ENCODE measurements at regions not wholly inside any gene's neighbourhood (a gene's known extent, or its start where the extent isn't known, plus 50 kb on each side); places are given as distances from the start of the nearest gene placed in this dataset.
A peak's percentile ranks its signal among the peaks of the same experiment; 100 is the strongest.

- Histone ChIP-seq H3K18ac (ENCODE audit: low read length) (no peak overlapping the region), H3K36me3 (ENCODE audit: control insufficient read depth, insufficient read depth, low read length) (no peaks in the 10 kb centered on the region), H3K4me1 (ENCODE audit: control insufficient read depth, low read depth, low read length) (no peaks in the 10 kb centered on the region), H2BK15ac (replicated peaks; ENCODE audit: low read depth) (no peak overlapping the region), H3K4me2 (ENCODE audit: low read length) (no peak overlapping the region), H3K79me1 (ENCODE audit: low read length) (no peaks in the 10 kb centered on the region), H3K27ac (ENCODE audit: low read depth, low read length) (no peak overlapping the region), H3K79me2 (ENCODE audit: control insufficient read depth, insufficient read depth, low read length) (no peaks in the 10 kb centered on the region), H2BK5ac (ENCODE audit: low read length) (no peak overlapping the region), H3K27me3 (ENCODE audit: insufficient read depth, low read length, poor library complexity) (no peaks in the 10 kb centered on the region), H3K4me3 (ENCODE audit: low read length) (no peak overlapping the region), H3K4ac (ENCODE audit: low read depth, low read length) (no peak overlapping the region), H3K56ac (ENCODE audit: low read length) (peak overlapping the region; percentile 30), H2BK120ac (ENCODE audit: low read depth, low read length) (no peak overlapping the region), H3K9ac (ENCODE audit: low read length) (no peak overlapping the region), H2AK5ac (ENCODE audit: low read length) (no peak overlapping the region), H4K5ac (ENCODE audit: low read length) (no peak overlapping the region), H3K23ac (ENCODE audit: low read length) (no peak overlapping the region), H4K8ac (ENCODE audit: low read depth, low read length) (no peak overlapping the region)
- WGBS (ENCODE audit: extremely low coverage, insufficient coverage, low lambda C conversion rate) = no CpG with 5 or more reads among the region's 7 CpGs
- no peak for DNase-seq
Measured at GRCh38 chr3:177419904-177420601, 222.8 kb upstream of the TBL1XR1 start.

GRCh38 chr3:177420651-177421480, 223.6 kb upstream of the TBL1XR1 start:
- no CpG with 5 or more reads among the region's 6 CpGs for WGBS (ENCODE audit: extremely low coverage, insufficient coverage, low lambda C conversion rate)
- H3K23ac ChIP-seq (ENCODE audit: low read length) = no peak overlapping the region
- H2BK5ac ChIP-seq (ENCODE audit: low read length) = no peak overlapping the region

GRCh38 chr3:177421481-177421785, 224.2 kb upstream of the TBL1XR1 start:
- Histone ChIP-seq H3K56ac (ENCODE audit: low read length) (no peak overlapping the region), H4K8ac (ENCODE audit: low read depth, low read length) (no peak overlapping the region), H2BK120ac (ENCODE audit: low read depth, low read length) (no peak overlapping the region), H4K5ac (ENCODE audit: low read length) (no peak overlapping the region), H3K36me3 (ENCODE audit: control insufficient read depth, insufficient read depth, low read length) (no peaks in the 10 kb centered on the region), H3K9ac (ENCODE audit: low read length) (no peak overlapping the region), H3K4me1 (ENCODE audit: control insufficient read depth, low read depth, low read length) (no peaks in the 10 kb centered on the region), H3K27ac (ENCODE audit: low read depth, low read length) (no peak overlapping the region), H3K4me2 (ENCODE audit: low read length) (no peak overlapping the region), H3K4me3 (ENCODE audit: low read length) (no peak overlapping the region), H2BK15ac (replicated peaks; ENCODE audit: low read depth) (no peak overlapping the region), H3K27me3 (ENCODE audit: insufficient read depth, low read length, poor library complexity) (no peaks in the 10 kb centered on the region), H3K79me2 (ENCODE audit: control insufficient read depth, insufficient read depth, low read length) (no peaks in the 10 kb centered on the region), H3K4ac (ENCODE audit: low read depth, low read length) (no peak overlapping the region), H2BK5ac (ENCODE audit: low read length) (no peak overlapping the region), H3K18ac (ENCODE audit: low read length) (no peak overlapping the region), H2AK5ac (ENCODE audit: low read length) (no peak overlapping the region), H3K79me1 (ENCODE audit: low read length) (no peaks in the 10 kb centered on the region), H3K23ac (ENCODE audit: low read length) (no peak overlapping the region)
- DNase-seq = no peak
- WGBS (ENCODE audit: extremely low coverage, insufficient coverage, low lambda C conversion rate) = no CpG with 5 or more reads among the region's 1 CpG

More at GRCh38 chr3:177420651-177421480, 223.6 kb upstream of the TBL1XR1 start:
- no peak for DNase-seq
- H3K9ac ChIP-seq (ENCODE audit: low read length) = no peak overlapping the region
- H3K4me2 ChIP-seq (ENCODE audit: low read length) = no peak overlapping the region
- H3K36me3 ChIP-seq (ENCODE audit: control insufficient read depth, insufficient read depth, low read length) = no peaks in the 10 kb centered on the region
- H2BK15ac ChIP-seq (replicated peaks; ENCODE audit: low read depth) = no peak overlapping the region
- H3K4me3 ChIP-seq (ENCODE audit: low read length) = no peak overlapping the region
- no peak overlapping the region for H4K8ac ChIP-seq (ENCODE audit: low read depth, low read length)
- no peaks in the 10 kb centered on the region for H3K4me1 ChIP-seq (ENCODE audit: control insufficient read depth, low read depth, low read length)
- no peak overlapping the region for H3K18ac ChIP-seq (ENCODE audit: low read length)
- no peaks in the 10 kb centered on the region for H3K79me1 ChIP-seq (ENCODE audit: low read length)
- no peaks in the 10 kb centered on the region for H3K79me2 ChIP-seq (ENCODE audit: control insufficient read depth, insufficient read depth, low read length)
- H3K27ac ChIP-seq (ENCODE audit: low read depth, low read length) = no peak overlapping the region
- no peak overlapping the region for H2BK120ac ChIP-seq (ENCODE audit: low read depth, low read length)
- H3K4ac ChIP-seq (ENCODE audit: low read depth, low read length) = no peak overlapping the region
- H4K5ac ChIP-seq (ENCODE audit: low read length) = no peak overlapping the region
- H2AK5ac ChIP-seq (ENCODE audit: low read length) = no peak overlapping the region
- no peak overlapping the region for H3K56ac ChIP-seq (ENCODE audit: low read length)
- H3K27me3 ChIP-seq (ENCODE audit: insufficient read depth, low read length, poor library complexity) = no peaks in the 10 kb centered on the region

- Histone ChIP-seq H2BK120ac (ENCODE audit: low read depth, low read length) (no peak overlapping the region), H3K27ac (ENCODE audit: low read depth, low read length) (no peak overlapping the region), H3K4me3 (ENCODE audit: low read length) (no peak overlapping the region), H2BK5ac (ENCODE audit: low read length) (no peak overlapping the region), H4K8ac (ENCODE audit: low read depth, low read length) (no peak overlapping the region), H3K4ac (ENCODE audit: low read depth, low read length) (no peak overlapping the region), H3K56ac (ENCODE audit: low read length) (no peak overlapping the region), H3K79me1 (ENCODE audit: low read length) (no peaks in the 10 kb centered on the region), H3K23ac (ENCODE audit: low read length) (no peak overlapping the region), H3K36me3 (ENCODE audit: control insufficient read depth, insufficient read depth, low read length) (no peaks in the 10 kb centered on the region), H3K4me2 (ENCODE audit: low read length) (no peak overlapping the region), H4K5ac (ENCODE audit: low read length) (no peak overlapping the region), H3K9ac (ENCODE audit: low read length) (no peak overlapping the region), H3K18ac (ENCODE audit: low read length) (no peak overlapping the region), H2AK5ac (ENCODE audit: low read length) (no peak overlapping the region), H3K79me2 (ENCODE audit: control insufficient read depth, insufficient read depth, low read length) (no peaks in the 10 kb centered on the region), H3K27me3 (ENCODE audit: insufficient read depth, low read length, poor library complexity) (no peaks in the 10 kb centered on the region), H2BK15ac (replicated peaks; ENCODE audit: low read depth) (no peak overlapping the region), H3K4me1 (ENCODE audit: control insufficient read depth, low read depth, low read length) (peaks cover 4% of the 10 kb centered on the region)
- DNase-seq = peak; percentile 20
- WGBS (ENCODE audit: extremely low coverage, insufficient coverage, low lambda C conversion rate) = no CpG with 5 or more reads among the region's 3 CpGs
Measured at GRCh38 chr3:177424521-177424920, 227.2 kb upstream of the TBL1XR1 start.

GRCh38 chr3:177425042-177425441, 227.8 kb upstream of the TBL1XR1 start:
- H3K4ac ChIP-seq (ENCODE audit: low read depth, low read length) = no peak overlapping the region
- H4K5ac ChIP-seq (ENCODE audit: low read length) = no peak overlapping the region

More at GRCh38 chr3:177425042-177425441, 227.8 kb upstream of the TBL1XR1 start:
- H4K8ac ChIP-seq (ENCODE audit: low read depth, low read length) = no peak overlapping the region
- no peaks in the 10 kb centered on the region for H3K79me2 ChIP-seq (ENCODE audit: control insufficient read depth, insufficient read depth, low read length)
- no peak overlapping the region for H3K27ac ChIP-seq (ENCODE audit: low read depth, low read length)
- H3K4me3 ChIP-seq (ENCODE audit: low read length) = no peak overlapping the region
- no peak overlapping the region for H3K18ac ChIP-seq (ENCODE audit: low read length)
- no peak overlapping the region for H2BK15ac ChIP-seq (replicated peaks; ENCODE audit: low read depth)
- no peak overlapping the region for H2BK120ac ChIP-seq (ENCODE audit: low read depth, low read length)
- no peaks in the 10 kb centered on the region for H3K36me3 ChIP-seq (ENCODE audit: control insufficient read depth, insufficient read depth, low read length)
- H3K4me2 ChIP-seq (ENCODE audit: low read length) = no peak overlapping the region
- DNase-seq = no peak
- H3K56ac ChIP-seq (ENCODE audit: low read length) = no peak overlapping the region
- no peaks in the 10 kb centered on the region for H3K27me3 ChIP-seq (ENCODE audit: insufficient read depth, low read length, poor library complexity)
- no CpG with 5 or more reads among the region's 3 CpGs for WGBS (ENCODE audit: extremely low coverage, insufficient coverage, low lambda C conversion rate)
- no peaks in the 10 kb centered on the region for H3K79me1 ChIP-seq (ENCODE audit: low read length)
- H3K23ac ChIP-seq (ENCODE audit: low read length) = no peak overlapping the region
- peaks cover 4% of the 10 kb centered on the region for H3K4me1 ChIP-seq (ENCODE audit: control insufficient read depth, low read depth, low read length)
- H2BK5ac ChIP-seq (ENCODE audit: low read length) = no peak overlapping the region
- H3K9ac ChIP-seq (ENCODE audit: low read length) = no peak overlapping the region
- no peak overlapping the region for H2AK5ac ChIP-seq (ENCODE audit: low read length)

Measured in mesendoderm (in vitro differentiated cells).